ENCODE measurements at regions not wholly inside any gene's neighbourhood (a gene's known extent, or its start where the extent isn't known, plus 50 kb on each side); places are given as distances from the start of the nearest gene placed in this dataset.

GRCh38 chr12:28930704-28931103 lies 218.4 kb upstream of the FAR2 start:
- no peak for TF ChIP-seq CTCF (IDR thresholded peaks at IDR 0.05)
- TF ChIP-seq POLR2AphosphoS5 (IDR thresholded peaks at IDR 0.05), result no peak
